ENCODE measurements at regions not wholly inside any gene's neighbourhood (a gene's known extent, or its start where the extent isn't known, plus 50 kb on each side); places are given as distances from the start of the nearest gene placed in this dataset.
"Not testable (repeated sequence)": the region's sequence is repeated elsewhere in the genome, so short reads cannot be mapped to it uniquely, and the experiment has no call there.

- not testable (repeated sequence) for TF ChIP-seq EZH2 (IDR thresholded peaks at IDR 0.05; ENCODE audit: insufficient read depth, poor library complexity, severe bottlenecking); EZH2phosphoT487 (IDR thresholded peaks at IDR 0.05; ENCODE audit: insufficient read depth, low read depth)
Measured at GRCh38 chr3:152151877-152152765, 116.6 kb upstream of the MBNL1 start.

Measured in GM23248 (cell line).